ENCODE measurements at regions not wholly inside any gene's neighbourhood (a gene's known extent, or its start where the extent isn't known, plus 50 kb on each side); places are given as distances from the start of the nearest gene placed in this dataset.

GRCh38 chr3:34053626-34054025 lies 255.2 kb downstream of the PDCD6IP start:
- Histone ChIP-seq H3K9me1 (replicated peaks; ENCODE audit: control insufficient read depth, extremely low read depth, insufficient read depth, low read length) (no peaks in the 10 kb centered on the region), H3K36me3 (ENCODE audit: control insufficient read depth in 2 of 2, extremely low read depth in 1 of 2, insufficient read depth in 2 of 2, low read length in 2 of 2) (no peaks in the 10 kb centered on the region), H2AFZ (ENCODE audit: low read depth, low read length) (no peak overlapping the region), H3K79me2 (ENCODE audit: control insufficient read depth, insufficient read depth, low read length) (no peaks in the 10 kb centered on the region), H4K20me1 (replicated peaks; ENCODE audit: control insufficient read depth, extremely low read depth, insufficient read depth, low read length) (no peaks in the 10 kb centered on the region), H3K9me3 (replicated peaks; ENCODE audit: control insufficient read depth, insufficient read depth, low read length) (no peaks in the 10 kb centered on the region), H3K4me3 (replicated peaks in 1 of 3; ENCODE audit: insufficient read depth in 1 of 3, low read depth in 1 of 3, low read length in 3 of 3) (no peak overlapping the region), H3K4me2 (ENCODE audit: insufficient read depth, low read length) (no peak overlapping the region), H3K27me3 (ENCODE audit: control insufficient read depth in 2 of 2, insufficient read depth in 2 of 2, low read length in 2 of 2) (no peaks in the 10 kb centered on the region), H3K27ac (ENCODE audit: insufficient read depth, low read depth, low read length) (no peak overlapping the region), H3K4me1 (ENCODE audit: control insufficient read depth, extremely low read depth, insufficient read depth, low read length) (no peaks in the 10 kb centered on the region), H3K9ac (replicated peaks; ENCODE audit: extremely low read depth, insufficient read depth, low read length) (no peak overlapping the region)
- dilution Hi-C loops (cut with MboI; ENCODE audit: extremely low pct_ligation_motif_present, low sequenced_read_pairs), result no loop called here
- no peak for FAIRE-seq
- no peak for DNase-seq (ENCODE audit: low read depth, low spot score)
- CTCF ChIA-PET, result no interaction called here
- intact Hi-C loops (cut with micrococcal nuclease), result no loop called here
- no TSS peak for BruUV-seq (replicated peaks)
- POLR2A ChIA-PET, result no interaction called here
- no peak for TF ChIP-seq GATA2 (IDR thresholded peaks at IDR 0.05; ENCODE audit: insufficient read depth, insufficient read length, low read depth, low read length)
- TF ChIP-seq CTCF (IDR thresholded peaks at IDR 0.05; ENCODE audit: extremely low read depth in 1 of 2, insufficient read depth in 1 of 2, low read depth in 1 of 2, low read length in 2 of 2), result no peak
- no peak for TF ChIP-seq MAX (IDR thresholded peaks at IDR 0.05; ENCODE audit: insufficient read depth, insufficient read length)
- TF ChIP-seq JUN (IDR thresholded peaks at IDR 0.05; ENCODE audit: borderline replicate concordance, insufficient read depth, insufficient read length, low read depth), result no peak
- TF ChIP-seq MYC (IDR thresholded peaks at IDR 0.05; ENCODE audit: low read depth, low read length), result no peak
- TF ChIP-seq POLR2A (IDR thresholded peaks at IDR 0.05; ENCODE audit: low read depth, low read length), result no peak
- TF ChIP-seq FOS (IDR thresholded peaks at IDR 0.05; ENCODE audit: borderline replicate concordance, insufficient read depth, low read length), result no peak
- no peak for TF ChIP-seq POLR2AphosphoS5 (IDR thresholded peaks at IDR 0.05; ENCODE audit: insufficient read depth, low read depth, low read length)
- no peak for TF ChIP-seq EZH2 (IDR thresholded peaks at IDR 0.05; ENCODE audit: borderline replicate concordance, low read depth, low read length, severe bottlenecking)

All from endothelial cell of umbilical vein (primary cell).